ENCODE measurements at regions not wholly inside any gene's neighbourhood (a gene's known extent, or its start where the extent isn't known, plus 50 kb on each side); places are given as distances from the start of the nearest gene placed in this dataset.

GRCh38 chr10:130557181-130557845 is 421.1 kb downstream of the GLRX3 start:
- Histone ChIP-seq H3K4me3 (ENCODE audit: insufficient read depth in 1 of 2, low read depth in 1 of 2, low read length in 2 of 2) (no peak overlapping the region), H3K9me3 (ENCODE audit: control insufficient read depth, low read length) (no peaks in the 10 kb centered on the region), H2BK5ac (ENCODE audit: low read depth, low read length, poor library complexity, severe bottlenecking) (no peak overlapping the region), H3K36me3 (ENCODE audit: control insufficient read depth in 1 of 2, insufficient read depth in 2 of 2, low read depth in 1 of 2, low read length in 2 of 2) (no peaks in the 10 kb centered on the region), H3K4me2 (ENCODE audit: low read length, poor library complexity, severe bottlenecking) (no peak overlapping the region), H2BK15ac (ENCODE audit: low read depth, poor library complexity, severe bottlenecking) (no peak overlapping the region), H3K27me3 (ENCODE audit: control insufficient read depth in 1 of 2, insufficient read depth in 1 of 2, low read length in 2 of 2) (no peaks in the 10 kb centered on the region), H3K18ac (ENCODE audit: low read depth in 1 of 2, low read length in 2 of 2) (no peak overlapping the region), H3K4me1 (ENCODE audit: control insufficient read depth, insufficient read depth, low read depth, low read length) (no peaks in the 10 kb centered on the region), H3K27ac (ENCODE audit: low read length, poor library complexity, severe bottlenecking) (no peak overlapping the region), H4K8ac (ENCODE audit: low read length) (no peak overlapping the region), H2AFZ (ENCODE audit: low read depth, low read length) (no peak overlapping the region), H2BK12ac (ENCODE audit: low read length in 2 of 2) (no peak overlapping the region), H2AK5ac (ENCODE audit: low read length, severe bottlenecking) (no peak overlapping the region), H3K9ac (ENCODE audit: low read length) (no peak overlapping the region), H3K79me1 (replicated peaks; ENCODE audit: low read length, poor library complexity, severe bottlenecking) (no peaks in the 10 kb centered on the region), H2BK120ac (ENCODE audit: low read depth, low read length) (no peak overlapping the region), H3K14ac (ENCODE audit: low read length in 2 of 2) (no peak overlapping the region), H4K91ac (ENCODE audit: low read length) (no peak overlapping the region), H3K4ac (ENCODE audit: low read depth in 1 of 2, low read length in 2 of 2) (no peak overlapping the region), H3K23ac (ENCODE audit: low read length in 2 of 2) (no peak overlapping the region)
- 74% methylated on average over 4 of the region's 8 CpGs for WGBS
- no peak for DNase-seq

- no peaks in the 10 kb centered on the region for H3K4me1 ChIP-seq (ENCODE audit: control insufficient read depth, insufficient read depth, low read depth, low read length)
- no peak overlapping the region for H3K23ac ChIP-seq (ENCODE audit: low read length in 2 of 2)
- H4K91ac ChIP-seq (ENCODE audit: low read length): no peak overlapping the region
- no peak overlapping the region for H2BK120ac ChIP-seq (ENCODE audit: low read depth, low read length)
- WGBS: 71% methylated on average over 11 of the region's 11 CpGs
- H3K18ac ChIP-seq (ENCODE audit: low read depth in 1 of 2, low read length in 2 of 2): no peak overlapping the region
- no peaks in the 10 kb centered on the region for H3K9me3 ChIP-seq (ENCODE audit: control insufficient read depth, low read length)
- H3K79me1 ChIP-seq (replicated peaks; ENCODE audit: low read length, poor library complexity, severe bottlenecking): no peaks in the 10 kb centered on the region
- H3K14ac ChIP-seq (ENCODE audit: low read length in 2 of 2): no peak overlapping the region
- H2BK15ac ChIP-seq (ENCODE audit: low read depth, poor library complexity, severe bottlenecking): no peak overlapping the region
- no peak overlapping the region for H2AFZ ChIP-seq (ENCODE audit: low read depth, low read length)
- H2BK12ac ChIP-seq (ENCODE audit: low read length in 2 of 2): no peak overlapping the region
- H3K4me2 ChIP-seq (ENCODE audit: low read length, poor library complexity, severe bottlenecking): no peak overlapping the region
- H2AK5ac ChIP-seq (ENCODE audit: low read length, severe bottlenecking): no peak overlapping the region
- no peak overlapping the region for H3K4me3 ChIP-seq (ENCODE audit: insufficient read depth in 1 of 2, low read depth in 1 of 2, low read length in 2 of 2)
- no peak overlapping the region for H4K8ac ChIP-seq (ENCODE audit: low read length)
- H3K9ac ChIP-seq (ENCODE audit: low read length): no peak overlapping the region
- no peaks in the 10 kb centered on the region for H3K27me3 ChIP-seq (ENCODE audit: control insufficient read depth in 1 of 2, insufficient read depth in 1 of 2, low read length in 2 of 2)
- H3K4ac ChIP-seq (ENCODE audit: low read depth in 1 of 2, low read length in 2 of 2): no peak overlapping the region
- H3K27ac ChIP-seq (ENCODE audit: low read length, poor library complexity, severe bottlenecking): no peak overlapping the region
- no peaks in the 10 kb centered on the region for H3K36me3 ChIP-seq (ENCODE audit: control insufficient read depth in 1 of 2, insufficient read depth in 2 of 2, low read depth in 1 of 2, low read length in 2 of 2)
- no peak for DNase-seq
- H2BK5ac ChIP-seq (ENCODE audit: low read depth, low read length, poor library complexity, severe bottlenecking): no peak overlapping the region
These were observed 422.8 kb downstream of the GLRX3 start for GRCh38 chr10:130558746-130559546.

- no peak overlapping the region for H2AFZ ChIP-seq (ENCODE audit: low read depth, low read length)
- H3K4me1 ChIP-seq (ENCODE audit: control insufficient read depth, insufficient read depth, low read depth, low read length): no peaks in the 10 kb centered on the region
- H3K27me3 ChIP-seq (ENCODE audit: control insufficient read depth in 1 of 2, insufficient read depth in 1 of 2, low read length in 2 of 2): no peaks in the 10 kb centered on the region
- no peak overlapping the region for H4K91ac ChIP-seq (ENCODE audit: low read length)
- no peak overlapping the region for H3K18ac ChIP-seq (ENCODE audit: low read depth in 1 of 2, low read length in 2 of 2)
- no peaks in the 10 kb centered on the region for H3K9me3 ChIP-seq (ENCODE audit: control insufficient read depth, low read length)
- no peak overlapping the region for H2AK5ac ChIP-seq (ENCODE audit: low read length, severe bottlenecking)
- DNase-seq: no peak
- no peak overlapping the region for H2BK5ac ChIP-seq (ENCODE audit: low read depth, low read length, poor library complexity, severe bottlenecking)
- H4K8ac ChIP-seq (ENCODE audit: low read length): no peak overlapping the region
- no peak overlapping the region for H3K4me3 ChIP-seq (ENCODE audit: insufficient read depth in 1 of 2, low read depth in 1 of 2, low read length in 2 of 2)
- no peak overlapping the region for H3K23ac ChIP-seq (ENCODE audit: low read length in 2 of 2)
- H3K36me3 ChIP-seq (ENCODE audit: control insufficient read depth in 1 of 2, insufficient read depth in 2 of 2, low read depth in 1 of 2, low read length in 2 of 2): no peaks in the 10 kb centered on the region
- H2BK12ac ChIP-seq (ENCODE audit: low read length in 2 of 2): no peak overlapping the region
- H3K27ac ChIP-seq (ENCODE audit: low read length, poor library complexity, severe bottlenecking): no peak overlapping the region
- H3K14ac ChIP-seq (ENCODE audit: low read length in 2 of 2): no peak overlapping the region
- H3K4me2 ChIP-seq (ENCODE audit: low read length, poor library complexity, severe bottlenecking): no peak overlapping the region
- no peak overlapping the region for H3K4ac ChIP-seq (ENCODE audit: low read depth in 1 of 2, low read length in 2 of 2)
- H2BK120ac ChIP-seq (ENCODE audit: low read depth, low read length): no peak overlapping the region
- WGBS: 64% methylated on average over 6 of the region's 6 CpGs
- no peak overlapping the region for H2BK15ac ChIP-seq (ENCODE audit: low read depth, poor library complexity, severe bottlenecking)
- no peaks in the 10 kb centered on the region for H3K79me1 ChIP-seq (replicated peaks; ENCODE audit: low read length, poor library complexity, severe bottlenecking)
- H3K9ac ChIP-seq (ENCODE audit: low read length): no peak overlapping the region
These were observed 423.3 kb downstream of the GLRX3 start for GRCh38 chr10:130559547-130559880.

GRCh38 chr10:130560116-130560515 is 423.9 kb downstream of the GLRX3 start:
- Histone ChIP-seq H3K4me3 (ENCODE audit: insufficient read depth in 1 of 2, low read depth in 1 of 2, low read length in 2 of 2) (no peak overlapping the region), H2AK5ac (ENCODE audit: low read length, severe bottlenecking) (no peak overlapping the region), H4K8ac (ENCODE audit: low read length) (no peak overlapping the region), H3K18ac (ENCODE audit: low read depth in 1 of 2, low read length in 2 of 2) (no peak overlapping the region), H2BK15ac (ENCODE audit: low read depth, poor library complexity, severe bottlenecking) (no peak overlapping the region), H3K27ac (ENCODE audit: low read length, poor library complexity, severe bottlenecking) (no peak overlapping the region), H3K14ac (ENCODE audit: low read length in 2 of 2) (no peak overlapping the region), H2AFZ (ENCODE audit: low read depth, low read length) (no peak overlapping the region), H3K9ac (ENCODE audit: low read length) (no peak overlapping the region), H3K9me3 (ENCODE audit: control insufficient read depth, low read length) (no peaks in the 10 kb centered on the region), H3K23ac (ENCODE audit: low read length in 2 of 2) (no peak overlapping the region), H3K36me3 (ENCODE audit: control insufficient read depth in 1 of 2, insufficient read depth in 2 of 2, low read depth in 1 of 2, low read length in 2 of 2) (no peaks in the 10 kb centered on the region), H3K4me1 (ENCODE audit: control insufficient read depth, insufficient read depth, low read depth, low read length) (no peaks in the 10 kb centered on the region), H2BK5ac (ENCODE audit: low read depth, low read length, poor library complexity, severe bottlenecking) (no peak overlapping the region), H2BK120ac (ENCODE audit: low read depth, low read length) (no peak overlapping the region), H3K27me3 (ENCODE audit: control insufficient read depth in 1 of 2, insufficient read depth in 1 of 2, low read length in 2 of 2) (no peaks in the 10 kb centered on the region), H4K91ac (ENCODE audit: low read length) (no peak overlapping the region), H3K79me1 (replicated peaks; ENCODE audit: low read length, poor library complexity, severe bottlenecking) (no peaks in the 10 kb centered on the region), H3K4ac (ENCODE audit: low read depth in 1 of 2, low read length in 2 of 2) (no peak overlapping the region), H2BK12ac (ENCODE audit: low read length in 2 of 2) (no peak overlapping the region), H3K4me2 (ENCODE audit: low read length, poor library complexity, severe bottlenecking) (no peak overlapping the region)
- DNase-seq: no peak
- WGBS: 80% methylated on average over 12 of the region's 12 CpGs
